Astrocyte (in vitro differentiated cells and primary cell): ENCODE measurements at regions not wholly inside any gene's neighbourhood (a gene's known extent, or its start where the extent isn't known, plus 50 kb on each side); places are given as distances from the start of the nearest gene placed in this dataset.
A peak's percentile ranks its signal among the peaks of the same experiment; 100 is the strongest.
"Not testable (repeated sequence)": the region's sequence is repeated elsewhere in the genome, so short reads cannot be mapped to it uniquely, and the experiment has no call there.

ENCODE experiments used
- DNase-seq: peaks from one replicate; pipeline ENCODE4 v3.0.0-alpha.2; 2010; ENCODE audit warnings: low read depth
- FAIRE-seq: peaks from 2 replicates; lab custom pipeline; 2011; peaks lifted over from hg19 to GRCh38; lab: Jason Lieb, UNC
- H2AFZ ChIP-seq: 2 replicates; pipeline ENCODE4 v1.6.0; 2012; ENCODE audit warnings: low read depth, low read length, inconsistent platforms
- H3K27ac ChIP-seq: 2 replicates; pipeline ENCODE4 v1.5.1; 2011; ENCODE audit warnings: low read depth, low read length, inconsistent platforms
- H3K27me3 ChIP-seq: 2 replicates; pipeline ENCODE4 v1.6.0; 2011; ENCODE audit warnings: low read length, inconsistent platforms; ENCODE audit not compliant: insufficient read depth
- H3K36me3 ChIP-seq: 2 replicates; pipeline ENCODE4 v1.5.1; 2011; ENCODE audit warnings: low read length, inconsistent platforms; ENCODE audit not compliant: insufficient read depth
- H3K4me1 ChIP-seq: 2 replicates; pipeline ENCODE4 v1.5.1; 2011; ENCODE audit warnings: low read length, inconsistent platforms; ENCODE audit not compliant: insufficient read depth
- H3K4me2 ChIP-seq: 2 replicates; pipeline ENCODE4 v1.6.0; 2012; ENCODE audit warnings: low read length, inconsistent platforms
- H3K4me3 ChIP-seq: 2 replicates; pipeline ENCODE4 v1.5.1; 2011; ENCODE audit warnings: low read depth, mild to moderate bottlenecking, low read length, inconsistent platforms; ENCODE audit not compliant: insufficient read depth
- H3K79me2 ChIP-seq: 2 replicates; pipeline ENCODE4 v1.6.0; 2012; ENCODE audit warnings: mild to moderate bottlenecking, low read length, inconsistent platforms; ENCODE audit not compliant: insufficient read depth
- H3K9ac ChIP-seq: 2 replicates; pipeline ENCODE4 v1.6.0; 2012; ENCODE audit warnings: mild to moderate bottlenecking, low read length, inconsistent platforms
- H3K9me3 ChIP-seq: 2 replicates; pipeline ENCODE4 v1.5.1; 2012; ENCODE audit warnings: low read depth, mild to moderate bottlenecking, low read length, inconsistent platforms; ENCODE audit not compliant: insufficient read depth
- H4K20me1 ChIP-seq: 2 replicates; pipeline ENCODE4 v1.6.0; 2012; ENCODE audit warnings: low read length, inconsistent platforms; ENCODE audit not compliant: insufficient read depth
- H3K27ac Mint-ChIP-seq: one replicate; pipeline ENCODE4 v1.8.0; 2021; ENCODE audit warnings: mild to moderate bottlenecking, mixed read lengths; ENCODE audit not compliant: unreplicated experiment
- H3K27me3 Mint-ChIP-seq: one replicate; pipeline ENCODE4 v1.8.0; 2021; ENCODE audit warnings: low read depth, mixed read lengths; ENCODE audit not compliant: unreplicated experiment
- H3K36me3 Mint-ChIP-seq: one replicate; pipeline ENCODE4 v1.8.0; 2021; ENCODE audit warnings: low read depth, mixed read lengths; ENCODE audit not compliant: unreplicated experiment
- H3K4me1 Mint-ChIP-seq: one replicate; pipeline ENCODE4 v1.8.0; 2021; ENCODE audit warnings: low read depth, mixed read lengths; ENCODE audit not compliant: unreplicated experiment
- H3K4me3 Mint-ChIP-seq: one replicate; pipeline ENCODE4 v1.8.0; 2021; ENCODE audit warnings: mild to moderate bottlenecking, moderate library complexity, mixed read lengths; ENCODE audit not compliant: unreplicated experiment
- H3K9me3 Mint-ChIP-seq: one replicate; pipeline ENCODE4 v1.8.0; 2021; ENCODE audit warnings: mild to moderate bottlenecking, mixed read lengths; ENCODE audit not compliant: unreplicated experiment
- EZH2 ChIP-seq: IDR thresholded peaks from 2 replicates; pipeline ENCODE4 v1.6.1; 2012; ENCODE audit warnings: mild to moderate bottlenecking, low read length, inconsistent platforms; ENCODE audit not compliant: insufficient read depth
- TF ChIP-seq, protein P1 (sequence below): IDR thresholded peaks from 2 replicates; pipeline ENCODE4 v1.5.1; 2011; ENCODE audit warnings: low read depth, mild to moderate bottlenecking, inconsistent platforms, low read length, moderate library complexity; ENCODE audit not compliant: insufficient read depth

DNA sequence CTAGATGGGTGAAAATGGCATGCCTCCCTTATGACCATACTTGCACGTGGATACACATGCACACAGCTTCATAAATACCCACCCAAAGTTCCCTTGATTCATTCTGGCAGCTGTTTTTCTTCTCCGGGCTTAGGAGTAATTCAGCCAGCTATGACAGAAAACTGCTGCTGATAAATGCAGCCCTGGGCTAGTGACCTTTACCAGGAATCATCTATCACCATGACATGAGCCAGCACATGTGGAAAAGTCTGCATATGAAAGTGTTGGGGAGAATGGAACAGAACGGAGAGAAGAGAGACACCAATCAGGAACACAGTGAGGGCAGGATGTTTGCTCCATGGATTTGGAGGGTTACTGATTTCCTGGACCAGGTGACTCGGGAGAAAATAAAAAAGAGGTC lies 706.3 kb downstream of the PDCD6IP start:
- Histone ChIP-seq H3K9ac (no peak overlapping the region), H3K27me3 (no peaks in the 10 kb centered on the region), H3K4me3 (no peak overlapping the region), H3K79me2 (no peaks in the 10 kb centered on the region), H4K20me1 (no peaks in the 10 kb centered on the region), H3K27ac (no peak overlapping the region), H3K9me3 (no peaks in the 10 kb centered on the region), H3K4me1 (no peaks in the 10 kb centered on the region), H2AFZ (no peak overlapping the region), H3K36me3 (no peaks in the 10 kb centered on the region), H3K4me2 (no peak overlapping the region)
- TF ChIP-seq EZH2 = no peak
- TF ChIP-seq, protein P1, sequence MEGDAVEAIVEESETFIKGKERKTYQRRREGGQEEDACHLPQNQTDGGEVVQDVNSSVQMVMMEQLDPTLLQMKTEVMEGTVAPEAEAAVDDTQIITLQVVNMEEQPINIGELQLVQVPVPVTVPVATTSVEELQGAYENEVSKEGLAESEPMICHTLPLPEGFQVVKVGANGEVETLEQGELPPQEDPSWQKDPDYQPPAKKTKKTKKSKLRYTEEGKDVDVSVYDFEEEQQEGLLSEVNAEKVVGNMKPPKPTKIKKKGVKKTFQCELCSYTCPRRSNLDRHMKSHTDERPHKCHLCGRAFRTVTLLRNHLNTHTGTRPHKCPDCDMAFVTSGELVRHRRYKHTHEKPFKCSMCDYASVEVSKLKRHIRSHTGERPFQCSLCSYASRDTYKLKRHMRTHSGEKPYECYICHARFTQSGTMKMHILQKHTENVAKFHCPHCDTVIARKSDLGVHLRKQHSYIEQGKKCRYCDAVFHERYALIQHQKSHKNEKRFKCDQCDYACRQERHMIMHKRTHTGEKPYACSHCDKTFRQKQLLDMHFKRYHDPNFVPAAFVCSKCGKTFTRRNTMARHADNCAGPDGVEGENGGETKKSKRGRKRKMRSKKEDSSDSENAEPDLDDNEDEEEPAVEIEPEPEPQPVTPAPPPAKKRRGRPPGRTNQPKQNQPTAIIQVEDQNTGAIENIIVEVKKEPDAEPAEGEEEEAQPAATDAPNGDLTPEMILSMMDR = no peak
- Mint-ChIP-seq H3K4me3 (no peak overlapping the region), H3K36me3 (no peaks in the 10 kb centered on the region), H3K27ac (no peak overlapping the region), H3K9me3 (no peaks in the 10 kb centered on the region), H3K4me1 (no peaks in the 10 kb centered on the region), H3K27me3 (no peaks in the 10 kb centered on the region)
- DNase-seq (no peak), FAIRE-seq (no peak)

- no peaks in the 10 kb centered on the region for H4K20me1 ChIP-seq
- Mint-ChIP-seq H3K4me1 (no peaks in the 10 kb centered on the region), H3K4me3 (no peak overlapping the region), H3K9me3 (no peaks in the 10 kb centered on the region), H3K36me3 (no peaks in the 10 kb centered on the region), H3K27ac (no peak overlapping the region), H3K27me3 (peaks cover 2% of the 10 kb centered on the region)
- H3K9ac ChIP-seq = no peak overlapping the region
- TF ChIP-seq, protein P1 = no peak
- TF ChIP-seq EZH2 = no peak
- no peaks in the 10 kb centered on the region for H3K79me2 ChIP-seq
- peak; percentile 23 for FAIRE-seq
- H3K4me2 ChIP-seq = no peak overlapping the region
- H3K4me1 ChIP-seq = no peaks in the 10 kb centered on the region
- H3K4me3 ChIP-seq = no peak overlapping the region
- no peaks in the 10 kb centered on the region for H3K36me3 ChIP-seq
- no peak overlapping the region for H2AFZ ChIP-seq
- no peaks in the 10 kb centered on the region for H3K27me3 ChIP-seq
- no peak overlapping the region for H3K27ac ChIP-seq
- DNase-seq = no peak
- no peaks in the 10 kb centered on the region for H3K9me3 ChIP-seq
Observed at GRCh38 chr3:34508732-34509131, 710.3 kb downstream of the PDCD6IP start.

GRCh38 chr3:34511891-34512290 lies 713.5 kb downstream of the PDCD6IP start:
- Mint-ChIP-seq H3K27ac (no peak overlapping the region), H3K4me1 (no peaks in the 10 kb centered on the region), H3K36me3 (no peaks in the 10 kb centered on the region), H3K4me3 (no peak overlapping the region), H3K27me3 (peaks cover 2% of the 10 kb centered on the region), H3K9me3 (no peaks in the 10 kb centered on the region)
- no peak for FAIRE-seq
- no peak overlapping the region for H3K9ac ChIP-seq
- no peak overlapping the region for H3K4me3 ChIP-seq
- DNase-seq = no peak
- no peak overlapping the region for H3K4me2 ChIP-seq
- no peaks in the 10 kb centered on the region for H3K9me3 ChIP-seq
- no peaks in the 10 kb centered on the region for H4K20me1 ChIP-seq
- no peak overlapping the region for H2AFZ ChIP-seq
- no peaks in the 10 kb centered on the region for H3K79me2 ChIP-seq
- H3K36me3 ChIP-seq = no peaks in the 10 kb centered on the region
- TF ChIP-seq, protein P1 = no peak
- no peak for TF ChIP-seq EZH2
- no peak overlapping the region for H3K27ac ChIP-seq
- H3K27me3 ChIP-seq = no peaks in the 10 kb centered on the region
- no peaks in the 10 kb centered on the region for H3K4me1 ChIP-seq

DNA sequence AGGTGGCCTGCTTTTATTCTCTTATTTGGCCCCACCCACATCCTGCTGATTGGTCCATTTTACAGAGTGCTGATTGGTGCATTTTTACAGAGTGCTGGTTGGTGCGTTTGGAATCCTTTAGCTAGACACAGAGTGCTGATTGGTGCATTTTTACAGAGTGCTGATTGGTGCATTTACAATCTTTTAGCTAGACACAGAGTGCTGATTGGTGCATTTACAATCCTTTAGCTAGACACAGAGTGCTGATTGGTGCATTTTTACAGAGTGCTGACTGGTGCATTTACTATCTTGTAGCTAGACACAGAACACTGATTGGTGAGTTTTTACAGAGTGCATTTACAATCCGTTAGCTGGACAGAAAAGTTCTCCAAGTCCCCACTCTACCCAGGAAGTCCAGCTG lies 720.6 kb downstream of the PDCD6IP start:
- not testable (repeated sequence) for H3K4me1 Mint-ChIP-seq, H2AFZ ChIP-seq, H3K79me2 ChIP-seq, H3K4me1 ChIP-seq, H3K27ac Mint-ChIP-seq, H3K9ac ChIP-seq, H3K27ac ChIP-seq, FAIRE-seq, H4K20me1 ChIP-seq, H3K9me3 ChIP-seq, H3K4me3 Mint-ChIP-seq, DNase-seq, H3K36me3 Mint-ChIP-seq, H3K4me3 ChIP-seq, H3K4me2 ChIP-seq, H3K27me3 ChIP-seq, H3K9me3 Mint-ChIP-seq, H3K27me3 Mint-ChIP-seq, H3K36me3 ChIP-seq
